CD4-positive, alpha-beta T cell treated with Interleukin-21 for 1 hour (primary cell): ENCODE measurements at regions not wholly inside any gene's neighbourhood (a gene's known extent, or its start where the extent isn't known, plus 50 kb on each side); places are given as distances from the start of the nearest gene placed in this dataset.

Experiments
- DNase-seq: peaks from one replicate; pipeline ENCODE4 v3.0.0-alpha.2; 2020

DNA sequence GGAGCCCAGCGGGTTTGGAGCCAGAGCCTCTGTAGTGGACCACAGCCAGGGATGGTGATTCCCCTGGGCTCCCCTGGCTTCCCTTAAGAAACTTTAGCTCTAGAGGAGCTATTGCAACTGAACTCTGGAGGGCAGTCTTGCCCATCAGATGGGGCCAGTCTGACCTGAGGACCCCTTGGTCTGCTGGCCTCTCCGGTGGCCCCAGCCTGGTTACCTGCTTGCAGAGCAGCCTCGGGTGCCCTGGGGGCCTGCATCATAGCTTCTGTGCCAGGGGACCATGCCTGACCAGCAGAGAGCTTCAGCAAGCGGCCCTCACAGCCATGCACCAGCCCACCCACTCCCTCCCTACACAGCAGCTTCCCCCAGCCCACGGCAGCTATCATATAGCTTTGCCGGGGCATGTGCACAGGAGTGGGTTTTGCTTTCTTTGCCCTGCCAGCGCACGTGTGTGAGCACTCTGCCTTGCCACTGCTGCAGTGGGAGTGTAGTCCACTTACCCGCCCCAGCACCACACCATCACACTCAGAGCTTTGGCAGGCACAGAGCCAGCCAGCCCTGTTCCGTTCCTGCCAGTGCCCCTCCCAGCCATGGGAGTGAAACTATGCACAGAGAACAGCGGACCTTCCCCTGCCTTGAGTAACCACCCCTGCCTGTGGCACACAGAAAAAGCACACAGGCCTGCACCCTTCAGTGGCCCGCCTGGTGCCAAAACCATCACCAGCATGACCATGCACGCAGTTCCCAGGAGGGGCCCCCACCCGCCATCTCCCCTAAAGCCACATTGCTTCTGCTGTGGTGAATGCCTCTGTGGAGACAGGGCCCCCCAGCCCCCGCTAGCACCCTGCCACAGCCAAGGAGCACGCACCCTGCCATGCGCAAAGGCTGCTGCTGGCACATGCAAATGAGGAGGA is 442.9 kb upstream of the NEGR1 start:
- DNase-seq, result no peak

- no peak for DNase-seq
Measured at GRCh38 chr1:72705921-72706320, 423.6 kb upstream of the NEGR1 start.

DNA sequence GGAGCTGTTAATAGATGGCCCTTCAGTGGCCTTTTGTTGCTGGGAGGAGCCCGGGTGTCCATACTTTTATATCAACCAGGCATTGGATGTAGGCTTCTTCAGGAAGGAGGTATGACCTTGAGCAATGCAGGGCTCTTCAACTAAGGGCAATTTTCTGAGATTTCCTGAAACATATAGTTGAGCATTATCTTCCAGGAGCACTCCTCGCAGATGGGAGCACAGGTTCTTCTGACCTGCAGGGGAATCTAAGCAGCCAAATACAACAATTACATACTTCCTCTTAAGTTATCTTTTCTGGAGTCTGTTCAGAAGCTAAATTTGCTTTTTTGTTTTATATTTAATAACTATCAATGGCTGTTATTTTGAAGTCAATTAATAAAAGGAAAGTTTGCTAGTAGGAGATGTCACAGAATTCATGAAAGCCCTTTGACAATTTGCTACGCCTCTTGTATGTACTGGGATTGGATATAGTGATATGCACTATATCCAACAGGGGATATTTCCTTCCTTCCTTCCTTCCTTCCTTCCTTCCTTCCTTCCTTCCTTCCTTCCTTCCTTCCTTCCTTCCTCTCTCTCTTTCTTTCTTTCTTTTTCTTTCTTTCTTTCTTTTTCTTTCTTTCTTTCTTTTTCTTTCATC is 422.6 kb upstream of the NEGR1 start:
- no peak for DNase-seq

DNA sequence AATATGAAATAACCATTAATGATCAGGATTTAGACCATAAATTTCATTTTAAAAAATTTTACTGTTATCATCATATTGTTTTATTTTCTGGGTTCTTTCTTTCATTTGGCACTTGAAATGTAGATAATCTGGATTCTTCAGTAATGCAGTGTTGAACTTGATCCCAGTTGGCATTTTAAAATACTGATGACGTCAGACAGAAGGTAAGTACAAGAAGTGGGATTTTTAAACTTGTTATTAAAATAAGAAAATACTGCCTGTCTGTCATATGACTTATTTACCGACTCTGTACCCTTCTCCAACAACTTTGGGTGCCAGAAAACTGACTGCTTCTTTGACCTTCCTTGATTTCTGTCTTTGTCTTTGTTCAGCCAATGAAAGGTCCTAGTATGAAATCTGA is 415.1 kb upstream of the NEGR1 start:
- DNase-seq, result no peak

GRCh38 chr1:72693899-72694298 is 411.6 kb upstream of the NEGR1 start:
- no peak for DNase-seq

GRCh38 chr1:72693376-72693775 is 411.0 kb upstream of the NEGR1 start:
- DNase-seq, result no peak

- no peak for DNase-seq
Measured at GRCh38 chr1:72690871-72691270, 408.5 kb upstream of the NEGR1 start.

DNA sequence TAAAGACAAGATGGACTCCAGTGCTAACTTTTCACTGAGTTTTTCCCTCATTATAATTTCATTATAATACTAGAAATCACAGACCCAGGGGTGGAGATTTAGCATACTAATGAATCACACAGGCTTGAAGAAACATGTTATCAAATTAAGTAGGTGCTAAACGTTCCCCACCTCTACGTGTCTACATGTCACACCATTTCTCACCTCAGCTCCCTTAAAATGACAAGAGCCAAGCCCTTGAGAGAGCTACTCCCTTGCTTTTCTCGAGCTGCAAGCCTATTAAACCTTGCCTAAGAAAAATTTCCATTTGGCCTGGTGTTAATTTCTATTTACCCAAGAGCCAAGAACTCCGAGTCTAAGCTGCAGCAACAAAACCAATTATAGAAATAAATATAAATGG is 396.3 kb upstream of the NEGR1 start:
- no peak for DNase-seq

DNA sequence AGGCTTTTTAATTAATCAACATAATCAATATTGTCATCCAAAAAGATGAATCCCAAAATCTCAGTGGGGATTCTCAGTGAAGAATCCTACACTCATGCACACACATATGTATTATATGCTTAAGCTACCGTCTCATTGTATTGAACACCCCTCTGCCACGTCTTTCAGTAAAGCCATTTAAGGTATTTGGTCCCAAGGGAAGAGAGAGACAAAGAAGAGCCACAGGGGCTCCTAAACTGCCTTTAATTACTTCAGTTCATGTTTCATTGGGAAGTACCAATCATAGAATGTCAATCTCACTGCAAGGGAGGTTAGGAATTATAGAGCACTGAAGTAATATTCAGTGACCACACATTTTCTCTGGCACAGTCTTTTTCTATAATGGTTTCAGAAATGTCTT is 388.6 kb upstream of the NEGR1 start:
- no peak for DNase-seq

- no peak for DNase-seq
Measured at GRCh38 chr1:72662918-72663317, 380.6 kb upstream of the NEGR1 start.

DNA sequence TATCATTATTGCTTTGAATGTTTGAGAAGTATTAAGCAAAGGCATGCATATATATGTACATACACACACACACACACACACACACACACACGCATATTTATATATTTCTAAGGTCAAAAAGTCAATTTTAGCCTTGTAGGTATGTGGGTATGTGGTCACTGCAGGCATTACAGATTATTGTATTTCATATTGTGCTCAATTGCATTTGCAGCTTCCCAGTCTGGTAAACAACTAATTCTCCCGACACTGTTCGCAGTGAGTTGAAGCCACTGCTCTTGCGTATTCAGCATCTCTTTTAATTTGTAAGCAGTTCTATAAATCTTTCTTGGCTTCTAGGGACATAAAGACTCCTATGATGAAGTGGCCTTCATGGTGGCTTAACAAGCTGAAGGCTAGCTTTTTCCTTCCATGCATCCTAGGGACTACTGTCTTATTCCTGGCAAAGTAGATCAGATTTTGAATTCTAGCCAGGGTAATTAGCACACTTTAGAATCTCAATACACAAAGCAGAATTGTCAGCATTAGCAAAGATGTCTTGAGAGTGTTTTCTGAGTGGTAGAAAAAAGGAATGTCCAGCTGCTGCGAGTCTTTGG is 368.6 kb upstream of the NEGR1 start:
- DNase-seq, result no peak

DNA sequence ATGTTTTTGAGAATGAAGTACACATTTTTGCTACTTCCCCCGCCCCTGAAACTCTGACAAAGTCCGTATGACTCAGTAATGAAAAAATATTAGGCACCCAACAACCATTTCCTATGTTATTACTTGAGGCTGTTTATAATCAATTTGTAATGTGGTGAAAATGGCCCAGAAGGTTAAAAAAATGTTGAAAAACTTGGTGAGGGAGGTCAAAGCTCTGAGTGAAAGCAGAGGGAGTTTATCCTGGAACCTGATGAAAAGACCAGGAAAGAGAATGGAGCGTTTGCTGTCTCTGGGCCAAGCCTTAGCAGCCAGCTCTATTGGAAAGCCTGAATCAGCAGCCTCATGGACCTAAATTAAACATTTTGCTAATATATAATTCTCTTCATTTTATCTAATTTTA is 367.7 kb upstream of the NEGR1 start:
- DNase-seq, result no peak

DNA sequence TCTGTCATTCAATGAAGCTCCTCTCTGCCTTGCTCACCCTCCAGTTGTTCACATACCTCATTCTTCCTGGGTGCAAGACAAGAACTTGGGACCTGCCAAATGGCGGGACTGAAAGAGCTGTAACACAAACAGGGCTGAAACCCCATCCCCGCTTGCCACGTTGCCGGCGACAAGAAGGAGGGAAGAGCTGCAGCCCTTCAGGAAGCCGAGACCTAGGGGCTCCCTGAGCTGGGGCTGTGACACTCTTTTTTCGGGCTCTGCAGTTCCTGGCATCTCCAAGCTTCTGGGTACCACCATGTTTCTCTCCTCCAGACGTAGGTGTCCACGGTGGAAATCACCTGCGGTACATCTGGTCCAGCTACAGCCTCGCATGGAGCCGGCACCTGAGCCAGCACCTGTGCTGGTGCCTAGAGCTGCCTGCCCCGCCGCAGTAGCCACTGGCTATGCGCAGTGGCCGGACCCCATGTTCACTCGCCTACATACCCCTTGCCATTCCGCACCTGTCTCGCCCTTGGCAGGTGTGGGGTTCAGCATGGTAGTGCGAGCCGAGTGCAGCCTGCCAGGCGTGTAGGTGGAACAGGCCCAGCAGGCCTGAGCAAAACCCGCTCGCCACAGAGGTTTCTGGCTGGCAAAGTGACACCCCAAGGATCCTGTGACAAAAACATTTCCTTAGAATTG is 367.0 kb upstream of the NEGR1 start:
- no peak for DNase-seq

GRCh38 chr1:72648465-72648864 is 366.1 kb upstream of the NEGR1 start:
- no peak for DNase-seq

DNA sequence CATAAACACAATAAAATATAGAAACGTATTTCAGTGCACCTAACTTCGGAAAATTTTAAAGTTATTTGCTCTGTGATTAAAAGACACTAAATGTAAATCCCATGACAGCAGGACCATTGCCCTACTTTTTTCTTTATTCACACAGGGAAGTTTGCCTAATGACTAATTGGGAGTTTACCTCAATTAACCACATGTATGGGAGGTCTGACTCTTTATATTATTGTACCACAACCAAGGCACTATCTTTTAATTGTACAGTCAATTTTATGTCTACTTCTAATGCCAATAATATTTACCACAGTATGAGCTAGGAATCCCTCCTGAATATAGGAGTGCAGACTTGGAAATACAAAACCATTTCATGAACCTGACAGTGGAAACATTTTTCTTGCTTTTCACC is 360.8 kb upstream of the NEGR1 start:
- no peak for DNase-seq

GRCh38 chr1:72637593-72637992 is 355.3 kb upstream of the NEGR1 start:
- DNase-seq, result no peak

DNA sequence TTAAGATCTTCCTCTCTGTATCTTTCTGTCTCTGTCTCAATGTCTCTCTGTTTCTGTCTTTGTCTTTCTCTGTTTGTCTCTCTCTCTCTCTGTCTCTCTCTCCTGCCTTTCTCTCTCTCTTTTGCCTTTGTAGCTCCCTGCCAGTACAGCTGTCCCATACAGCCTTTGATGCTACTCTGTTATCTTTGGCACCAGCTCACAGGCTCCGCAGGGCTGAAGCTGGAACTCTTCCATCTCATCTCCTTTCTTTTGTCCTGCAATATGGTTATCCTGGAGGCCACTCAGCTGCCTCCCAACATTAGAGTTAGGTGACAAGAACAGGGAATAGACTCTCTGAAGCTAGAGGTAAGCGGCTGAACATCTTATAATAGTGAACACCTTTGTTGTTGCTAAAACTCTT is 354.3 kb upstream of the NEGR1 start:
- DNase-seq, result no peak

- DNase-seq, result no peak
Measured at GRCh38 chr1:72635719-72636118, 353.4 kb upstream of the NEGR1 start.

DNA sequence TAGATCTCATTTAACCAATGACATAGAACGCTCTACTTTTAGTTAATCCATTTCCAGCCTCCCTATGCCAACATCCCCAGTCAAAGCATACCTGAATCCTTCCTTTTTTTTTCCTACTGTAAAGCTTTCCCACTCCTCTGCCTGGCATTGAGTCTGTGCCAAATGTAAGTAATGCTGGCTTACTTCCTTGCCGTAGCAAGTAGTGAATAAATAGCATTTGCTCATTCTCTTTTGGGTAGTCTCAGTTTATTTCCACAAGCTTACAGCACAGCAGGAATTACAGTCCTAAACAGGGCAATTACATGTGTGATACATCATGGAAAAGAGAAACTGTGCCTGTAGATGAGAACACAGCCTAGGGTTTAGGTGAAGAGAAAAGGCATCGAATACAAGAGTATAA is 352.6 kb upstream of the NEGR1 start:
- no peak for DNase-seq

GRCh38 chr1:72631449-72631848 is 349.1 kb upstream of the NEGR1 start:
- no peak for DNase-seq

- DNase-seq, result no peak
Measured at GRCh38 chr1:72623299-72623708, 341.0 kb upstream of the NEGR1 start.

DNA sequence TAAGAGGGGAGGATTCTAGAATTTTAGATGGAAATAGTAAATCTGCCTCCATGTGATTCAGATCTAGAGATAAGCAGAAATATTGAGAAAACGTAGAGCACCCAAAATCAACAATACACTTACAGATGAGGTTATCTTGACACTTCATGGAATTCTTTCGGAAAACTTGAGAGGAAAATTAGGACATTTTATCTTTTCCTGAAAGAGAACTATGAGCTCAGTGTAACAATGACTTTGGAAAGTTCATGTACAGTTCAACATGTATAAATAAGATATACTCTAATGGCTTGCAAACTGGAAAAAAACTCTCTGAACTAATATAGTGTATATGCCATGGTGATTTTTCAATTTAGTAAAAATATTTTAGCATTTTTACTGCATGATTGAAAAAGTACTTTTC is 338.1 kb upstream of the NEGR1 start:
- no peak for DNase-seq

- DNase-seq, result no peak
Measured at GRCh38 chr1:72606216-72606810, 324.0 kb upstream of the NEGR1 start.
